IMR-90 (cell line): ENCODE measurements at regions not wholly inside any gene's neighbourhood (a gene's known extent, or its start where the extent isn't known, plus 50 kb on each side); places are given as distances from the start of the nearest gene placed in this dataset.

Source experiments
- ATAC-seq: fragments of 200-7000 bp; cut with Tn5 transposase; 2 replicates; pipeline ENCODE4 v1.9.1; 2020; ENCODE audit warnings: low read depth, mild to moderate bottlenecking, moderate library complexity
- BruUV-seq: library from RNA; stranded (reverse); fragments of 400-500 nt; replicated peaks from 2 replicates; lab custom pipeline; 2021; lab: Mats Ljungman, UMichigan
- CTCF ChIA-PET: fragments of 300-600 bp; formaldehyde crosslinking; extraction: SDS; loops from one replicate; lab custom pipeline; 2021; ENCODE audit warnings: antibody characterized with exemption; lab: Yijun Ruan, JAX
- POLR2A ChIA-PET: fragments of 300-600 bp; sonication (Branson Sonifier 250); formaldehyde crosslinking; loops from one replicate; lab custom pipeline; 2022; ENCODE audit warnings: antibody characterized with exemption; ENCODE audit not compliant: unreplicated experiment; lab: Charles Lee
- DNase-seq: peaks from one replicate; pipeline ENCODE4 v3.0.0; 2013
- H2AFZ ChIP-seq: replicated peaks from 2 replicates; pipeline ENCODE3; 2013; ENCODE audit warnings: low read length, mild to moderate bottlenecking; ENCODE audit not compliant: poor library complexity
- H2AK5ac ChIP-seq: 2 replicates; pipeline ENCODE4 v1.6.1; 2013; ENCODE audit warnings: low read depth, low read length, inconsistent platforms
- H2AK9ac ChIP-seq: replicated peaks from 2 replicates; pipeline ENCODE3; 2013; ENCODE audit warnings: mild to moderate bottlenecking, low read depth, low read length, moderate library complexity; ENCODE audit not compliant: poor library complexity
- H2BK120ac ChIP-seq: 2 replicates; pipeline ENCODE4 v1.6.1; 2013; ENCODE audit warnings: low read depth, low read length, inconsistent platforms
- H2BK15ac ChIP-seq: 3 replicates; pipeline ENCODE4 v1.6.1; 2013; ENCODE audit warnings: low read depth, low read length, inconsistent platforms
- H2BK20ac ChIP-seq: 2 replicates; pipeline ENCODE4 v1.6.1; 2013; ENCODE audit warnings: low read depth, mild to moderate bottlenecking, inconsistent platforms, low read length, moderate library complexity
- H2BK5ac ChIP-seq: 2 replicates; pipeline ENCODE4 v1.6.1; 2013; ENCODE audit warnings: mild to moderate bottlenecking, low read depth, low read length, inconsistent platforms; ENCODE audit not compliant: poor library complexity, severe bottlenecking
- H3K14ac ChIP-seq: replicated peaks from 2 replicates; pipeline ENCODE4 v1.6.1; 2013; ENCODE audit warnings: low read depth, low read length, inconsistent platforms
- H3K18ac ChIP-seq: 2 replicates; pipeline ENCODE4 v1.6.1; 2013; ENCODE audit warnings: low read depth, low read length, control low read depth
- H3K23ac ChIP-seq: 2 replicates; pipeline ENCODE4 v1.6.1; 2013; ENCODE audit warnings: low read depth, low read length, inconsistent platforms
- H3K27ac ChIP-seq: 2 replicates; pipeline ENCODE4 v1.5.1; 2013; ENCODE audit warnings: mild to moderate bottlenecking, control low read depth, low read length; ENCODE audit not compliant: insufficient read depth
- H3K27me3 ChIP-seq: 2 replicates; pipeline ENCODE4 v1.6.1; 2013; ENCODE audit warnings: low read length; ENCODE audit not compliant: control insufficient read depth, insufficient read depth
- H3K36me3 ChIP-seq: 2 replicates; pipeline ENCODE4 v1.6.1; 2013; ENCODE audit warnings: low read length, mixed read lengths; ENCODE audit not compliant: control insufficient read depth, insufficient read depth
- H3K4ac ChIP-seq: 2 replicates; pipeline ENCODE4 v1.6.1; 2013; ENCODE audit warnings: low read depth, low read length, inconsistent platforms
- H3K4me1 ChIP-seq: 2 replicates; pipeline ENCODE4 v1.6.1; 2013; ENCODE audit warnings: low read length, mixed read lengths; ENCODE audit not compliant: control insufficient read depth, insufficient read depth
- H3K4me2 ChIP-seq: 2 replicates; pipeline ENCODE4 v1.6.1; 2013; ENCODE audit warnings: low read depth, mild to moderate bottlenecking, control low read depth, low read length, moderate library complexity
- H3K4me3 ChIP-seq: 2 replicates; pipeline ENCODE4 v1.5.1; 2013; ENCODE audit warnings: low read depth, mild to moderate bottlenecking, control low read depth, low read length, moderate library complexity; ENCODE audit not compliant: insufficient read depth
- H3K56ac ChIP-seq: 2 replicates; pipeline ENCODE4 v1.6.1; 2013; ENCODE audit warnings: low read length, inconsistent platforms; ENCODE audit not compliant: insufficient read depth; ENCODE audit errors: extremely low read depth
- H3K79me1 ChIP-seq, 2 experiments: 2 replicates each; pipeline ENCODE4 v1.6.1; 2013; ENCODE audit warnings: low read length in 2 of 2, inconsistent platforms in 1 of 2, low read depth in 1 of 2
- H3K9ac ChIP-seq: 2 replicates; pipeline ENCODE4 v1.6.1; 2013; ENCODE audit warnings: low read depth, low read length, control low read depth
- H3K9me1 ChIP-seq: 2 replicates; pipeline ENCODE4 v1.6.1; 2013; ENCODE audit warnings: low read length, inconsistent platforms; ENCODE audit not compliant: insufficient read depth
- H3K9me3 ChIP-seq: 2 replicates; pipeline ENCODE4 v1.6.1; 2013; ENCODE audit warnings: low read length; ENCODE audit not compliant: control insufficient read depth, insufficient read depth
- H4K20me1 ChIP-seq: 2 replicates; pipeline ENCODE4 v1.6.1; 2013; ENCODE audit warnings: low read length, inconsistent platforms; ENCODE audit not compliant: insufficient read depth
- H4K5ac ChIP-seq: 2 replicates; pipeline ENCODE4 v1.6.1; 2013; ENCODE audit warnings: mild to moderate bottlenecking, low read depth, low read length, control low read depth
- H4K8ac ChIP-seq, 2 experiments: 2 replicates each; pipeline ENCODE4 v1.6.1; 2013; ENCODE audit warnings: low read depth in 2 of 2, low read length in 2 of 2, control low read depth in 1 of 2, inconsistent platforms in 1 of 2
- H4K91ac ChIP-seq: 2 replicates; pipeline ENCODE4 v1.6.1; 2013; ENCODE audit warnings: low read depth, low read length, inconsistent platforms; ENCODE audit not compliant: insufficient read depth
- BHLHE40 ChIP-seq: fragments of 150-350 bp; IDR thresholded peaks from 2 replicates; pipeline ENCODE4 v1.6.1; 2016; ENCODE audit warnings: mild to moderate bottlenecking, low read depth, low read length
- CEBPB ChIP-seq: IDR thresholded peaks from 2 replicates; pipeline ENCODE4 v1.6.1; 2012; ENCODE audit warnings: low read depth, low read length, improper control_type of control experiment
- CTCF ChIP-seq: conservative IDR thresholded peaks from 2 replicates; pipeline ENCODE4 v1.5.1; 2012; ENCODE audit warnings: mild to moderate bottlenecking, low read depth, low read length, improper control_type of control experiment
- ELK1 ChIP-seq: fragments of 150-350 bp; IDR thresholded peaks from 2 replicates; pipeline ENCODE4 v1.6.1; 2016; ENCODE audit warnings: low read depth, mild to moderate bottlenecking, low read length, moderate library complexity, borderline replicate concordance
- MAFK ChIP-seq: IDR thresholded peaks from 2 replicates; pipeline ENCODE4 v1.6.1; 2012; ENCODE audit warnings: low read depth, low read length, improper control_type of control experiment
- MAZ ChIP-seq: IDR thresholded peaks from 2 replicates; pipeline ENCODE4 v1.6.1; 2012; ENCODE audit warnings: low read depth, mild to moderate bottlenecking, low read length, improper control_type of control experiment, moderate library complexity, borderline replicate concordance
- MXI1 ChIP-seq: IDR thresholded peaks from 2 replicates; pipeline ENCODE4 v1.6.1; 2012; ENCODE audit warnings: low read depth, mild to moderate bottlenecking, low read length, moderate library complexity, borderline replicate concordance
- NFE2L2 ChIP-seq: fragments of 150-350 bp; IDR thresholded peaks from 2 replicates; pipeline ENCODE4 v1.6.1; 2016; ENCODE audit warnings: low read depth, mild to moderate bottlenecking, low read length
- POLR2A ChIP-seq: IDR thresholded peaks from 2 replicates; pipeline ENCODE4 v1.6.1; 2012; ENCODE audit warnings: mild to moderate bottlenecking, low read depth, low read length
- RAD21 ChIP-seq: IDR thresholded peaks from 2 replicates; pipeline ENCODE4 v1.6.1; 2012; ENCODE audit warnings: low read length, improper control_type of control experiment
- RFX5 ChIP-seq: IDR thresholded peaks from 2 replicates; pipeline ENCODE4 v1.8.0; 2012; ENCODE audit warnings: low read depth, mild to moderate bottlenecking, low read length, moderate library complexity
- SMC3 ChIP-seq: fragments of 150-350 bp; IDR thresholded peaks from 2 replicates; pipeline ENCODE4 v1.6.1; 2016; ENCODE audit warnings: low read depth, mild to moderate bottlenecking, antibody characterized with exemption, low read length, moderate library complexity
- USF2 ChIP-seq: fragments of 150-350 bp; IDR thresholded peaks from 2 replicates; pipeline ENCODE4 v1.6.1; 2017; ENCODE audit warnings: mild to moderate bottlenecking, antibody characterized with exemption, low read length, low read depth
- WGBS, 2 experiments: methylation state at CpG; one replicate each; pipeline versions ENCODE4 v1.1.5 to v1.1.7; 2013; ENCODE audit warnings: missing lambda C conversion rate in 2 of 2; ENCODE audit not compliant: insufficient read length in 1 of 2; ENCODE audit errors: extremely low coverage in 2 of 2; 5-methylcytosine and 5-hydroxymethylcytosine counted together
- dilution Hi-C: fragments of 300-500 bp; cut with HindIII; formaldehyde crosslinking; loops from one replicate; pipeline ENCODE4 v1.14.3; 2018; ENCODE audit warnings: low sequenced_read_pairs; ENCODE audit not compliant: unreplicated experiment
- in situ Hi-C: fragments of 300-500 bp; cut with MboI; formaldehyde crosslinking; loops from 3 replicates; pipeline ENCODE4 v1.14.3; 2019; ENCODE audit warnings: low sequenced_read_pairs, inconsistent platforms, mixed read lengths
- intact Hi-C: fragments of 100-400 bp; cut with micrococcal nuclease; formaldehyde crosslinking; loops from 2 replicates; pipeline ENCODE4 v1.10.0; 2022

- H3K4me1 ChIP-seq = no peaks in the 10 kb centered on the region
- CTCF ChIA-PET = no interaction called here
- no TSS peak for BruUV-seq
- no peak overlapping the region for H3K56ac ChIP-seq
- H3K9me3 ChIP-seq = peaks cover 25% of the 10 kb centered on the region
- no peaks in the 10 kb centered on the region for H4K20me1 ChIP-seq
- H3K27me3 ChIP-seq = no peaks in the 10 kb centered on the region
- DNase-seq (no peak), ATAC-seq (no peak)
- no peak overlapping the region for H4K8ac ChIP-seq
- H4K5ac ChIP-seq = no peak overlapping the region
- in situ Hi-C loops = no loop called here
- H3K9me1 ChIP-seq = no peaks in the 10 kb centered on the region
- dilution Hi-C loops = no loop called here
- POLR2A ChIA-PET = no interaction called here
- H2BK20ac ChIP-seq = no peak overlapping the region
- H2BK15ac ChIP-seq = no peak overlapping the region
- no peak overlapping the region for H2AK5ac ChIP-seq
- no peaks in the 10 kb centered on the region for H3K79me1 ChIP-seq
- H4K91ac ChIP-seq = no peak overlapping the region
- no peak overlapping the region for H3K4ac ChIP-seq
- intact Hi-C loops = no loop called here
- H2AFZ ChIP-seq = no peak overlapping the region
- TF ChIP-seq CEBPB (no peak), RAD21 (no peak), MAZ (no peak), CTCF (no peak), POLR2A (no peak), MAFK (no peak), MXI1 (no peak), BHLHE40 (no peak), SMC3 (no peak), NFE2L2 (no peak), ELK1 (no peak), USF2 (no peak), RFX5 (no peak)
- H3K4me2 ChIP-seq = no peak overlapping the region
- no peak overlapping the region for H3K23ac ChIP-seq
- no peak overlapping the region for H3K4me3 ChIP-seq
- H3K36me3 ChIP-seq = no peaks in the 10 kb centered on the region
- no peak overlapping the region for H2AK9ac ChIP-seq
- H3K14ac ChIP-seq = no peak overlapping the region
- H3K18ac ChIP-seq = no peak overlapping the region
- no peak overlapping the region for H2BK5ac ChIP-seq
- H3K27ac ChIP-seq = no peak overlapping the region
- no peak overlapping the region for H2BK120ac ChIP-seq
- H3K9ac ChIP-seq = no peak overlapping the region
- no CpG with 5 or more reads among the region's 3 CpGs for WGBS, 2 experiments
Measured at GRCh38 chr6:6495851-6496250, 92.7 kb upstream of the LY86 start.
